ENCODE measurements at regions not wholly inside any gene's neighbourhood (a gene's known extent, or its start where the extent isn't known, plus 50 kb on each side); places are given as distances from the start of the nearest gene placed in this dataset.

DNA sequence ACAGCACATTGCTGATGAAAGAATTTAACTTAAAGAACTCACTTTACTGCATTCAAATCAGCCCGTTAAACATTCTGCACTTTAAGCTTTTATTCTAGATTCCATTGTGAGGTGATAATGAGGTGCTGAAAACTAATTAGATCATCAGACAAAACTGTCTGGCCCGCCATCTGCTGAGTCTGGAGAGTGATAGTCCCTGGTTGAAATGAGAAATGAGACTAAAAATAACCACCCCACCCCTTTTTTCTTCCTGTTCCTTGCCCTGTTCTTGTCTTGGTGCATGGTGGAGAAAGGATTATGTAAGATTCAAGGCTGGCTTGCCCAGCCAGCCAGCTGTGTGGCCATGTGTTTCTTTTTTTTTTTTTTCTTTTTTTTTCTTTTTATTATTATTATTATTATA, 277.0 kb upstream of the COBL start:
- no peak overlapping the region for H3K4me3 ChIP-seq (ENCODE audit: low read length)
- H3K79me1 ChIP-seq (ENCODE audit: low read length) = no peaks in the 10 kb centered on the region
- H3K9ac ChIP-seq (ENCODE audit: low read length) = no peak overlapping the region
- no peak overlapping the region for H3K27ac ChIP-seq (ENCODE audit: low read depth, low read length)
- no peak overlapping the region for H2BK15ac ChIP-seq (replicated peaks; ENCODE audit: low read depth)
- no peak overlapping the region for H2BK120ac ChIP-seq (ENCODE audit: low read depth, low read length)
- no peaks in the 10 kb centered on the region for H3K79me2 ChIP-seq (ENCODE audit: control insufficient read depth, insufficient read depth, low read length)
- WGBS (ENCODE audit: extremely low coverage, insufficient coverage, low lambda C conversion rate) = no CpG with 5 or more reads among the region's 2 CpGs
- H4K8ac ChIP-seq (ENCODE audit: low read depth, low read length) = no peak overlapping the region
- peaks cover 4% of the 10 kb centered on the region for H3K4me1 ChIP-seq (ENCODE audit: control insufficient read depth, low read depth, low read length)
- H3K18ac ChIP-seq (ENCODE audit: low read length) = no peak overlapping the region
- no peak overlapping the region for H3K4ac ChIP-seq (ENCODE audit: low read depth, low read length)
- H4K5ac ChIP-seq (ENCODE audit: low read length) = no peak overlapping the region
- H3K4me2 ChIP-seq (ENCODE audit: low read length) = no peak overlapping the region
- H3K23ac ChIP-seq (ENCODE audit: low read length) = no peak overlapping the region
- no peak overlapping the region for H2BK5ac ChIP-seq (ENCODE audit: low read length)
- no peaks in the 10 kb centered on the region for H3K36me3 ChIP-seq (ENCODE audit: control insufficient read depth, insufficient read depth, low read length)
- H3K56ac ChIP-seq (ENCODE audit: low read length) = no peak overlapping the region
- no peak overlapping the region for H2AK5ac ChIP-seq (ENCODE audit: low read length)
- DNase-seq = peak; percentile 86
- no peaks in the 10 kb centered on the region for H3K27me3 ChIP-seq (ENCODE audit: insufficient read depth, low read length, poor library complexity)

DNA sequence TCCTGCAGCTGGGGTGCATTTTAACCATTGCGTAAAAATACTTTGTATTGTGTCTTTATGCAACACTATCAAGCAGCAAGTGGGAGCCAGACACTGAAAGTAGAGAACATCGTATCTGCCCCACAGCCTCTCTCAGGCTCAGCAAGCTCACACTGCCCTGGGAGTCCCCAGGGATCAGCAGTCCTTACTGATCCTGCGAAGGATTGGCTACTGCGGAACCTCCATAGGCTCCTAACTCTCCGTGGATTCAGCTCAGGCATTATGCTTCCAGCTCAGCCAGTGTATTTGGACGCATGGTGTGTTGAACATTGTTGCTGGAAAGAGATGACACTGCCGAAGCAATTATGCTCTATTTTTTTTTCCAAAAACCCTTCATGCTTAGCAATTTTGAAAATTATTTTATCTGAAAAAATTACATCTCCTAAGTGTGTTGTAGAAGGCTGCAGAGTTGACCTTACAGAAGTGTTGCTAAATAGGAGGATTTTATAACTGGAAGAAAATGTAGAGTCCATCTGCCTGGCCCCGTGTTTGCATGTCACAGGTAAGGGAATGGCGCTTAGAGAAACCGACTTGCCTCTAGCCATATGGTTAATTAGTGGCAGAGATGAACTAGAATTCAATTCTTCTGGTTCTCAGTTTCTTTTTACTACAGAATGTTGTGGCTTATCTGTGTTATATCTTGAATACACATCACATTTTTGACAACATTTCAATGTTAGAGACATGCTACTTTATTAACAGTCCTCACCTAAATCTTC, 276.4 kb upstream of the COBL start:
- Histone ChIP-seq H3K18ac (ENCODE audit: low read length) (peak overlapping the region; percentile 87), H3K4me3 (ENCODE audit: low read length) (no peak overlapping the region), H3K79me2 (ENCODE audit: control insufficient read depth, insufficient read depth, low read length) (no peaks in the 10 kb centered on the region), H3K9ac (ENCODE audit: low read length) (no peak overlapping the region), H4K8ac (ENCODE audit: low read depth, low read length) (no peak overlapping the region), H3K4me1 (ENCODE audit: control insufficient read depth, low read depth, low read length) (peaks cover 4% of the 10 kb centered on the region), H3K4me2 (ENCODE audit: low read length) (no peak overlapping the region), H2BK5ac (ENCODE audit: low read length) (peak overlapping the region; percentile 21), H4K5ac (ENCODE audit: low read length) (no peak overlapping the region), H2BK120ac (ENCODE audit: low read depth, low read length) (no peak overlapping the region), H3K36me3 (ENCODE audit: control insufficient read depth, insufficient read depth, low read length) (no peaks in the 10 kb centered on the region), H3K4ac (ENCODE audit: low read depth, low read length) (no peak overlapping the region), H3K79me1 (ENCODE audit: low read length) (no peaks in the 10 kb centered on the region), H2AK5ac (ENCODE audit: low read length) (no peak overlapping the region), H2BK15ac (replicated peaks; ENCODE audit: low read depth) (no peak overlapping the region), H3K27ac (ENCODE audit: low read depth, low read length) (peak overlapping the region; percentile 6), H3K56ac (ENCODE audit: low read length) (no peak overlapping the region), H3K27me3 (ENCODE audit: insufficient read depth, low read length, poor library complexity) (no peaks in the 10 kb centered on the region), H3K23ac (ENCODE audit: low read length) (no peak overlapping the region)
- peak; percentile 68 for DNase-seq
- no CpG with 5 or more reads among the region's 10 CpGs for WGBS (ENCODE audit: extremely low coverage, insufficient coverage, low lambda C conversion rate)

DNA sequence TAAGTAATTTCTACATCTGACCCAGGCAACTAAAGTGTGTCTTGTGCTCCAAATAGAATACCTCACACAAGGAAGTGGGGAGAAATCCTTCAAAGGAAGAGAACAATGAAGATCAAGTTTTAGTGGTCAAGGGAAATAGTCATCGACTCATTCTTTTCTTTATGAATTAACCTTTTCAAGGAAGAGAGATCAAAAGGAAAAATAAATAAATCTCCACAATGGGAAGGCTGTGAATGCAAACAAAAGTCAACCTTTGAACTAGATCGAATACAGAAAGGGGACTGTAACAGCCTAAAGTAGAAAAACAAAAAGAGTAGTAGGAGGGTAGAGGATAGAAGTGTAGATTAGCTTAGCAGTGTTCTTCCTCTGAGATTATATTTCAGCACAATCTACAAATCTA, 274.6 kb upstream of the COBL start:
- Histone ChIP-seq H3K4ac (ENCODE audit: low read depth, low read length) (no peak overlapping the region), H2BK15ac (replicated peaks; ENCODE audit: low read depth) (no peak overlapping the region), H3K27me3 (ENCODE audit: insufficient read depth, low read length, poor library complexity) (no peaks in the 10 kb centered on the region), H3K27ac (ENCODE audit: low read depth, low read length) (no peak overlapping the region), H3K4me3 (ENCODE audit: low read length) (no peak overlapping the region), H3K56ac (ENCODE audit: low read length) (no peak overlapping the region), H3K4me1 (ENCODE audit: control insufficient read depth, low read depth, low read length) (peaks cover 4% of the 10 kb centered on the region), H3K79me1 (ENCODE audit: low read length) (no peaks in the 10 kb centered on the region), H4K8ac (ENCODE audit: low read depth, low read length) (no peak overlapping the region), H3K79me2 (ENCODE audit: control insufficient read depth, insufficient read depth, low read length) (no peaks in the 10 kb centered on the region), H2BK5ac (ENCODE audit: low read length) (no peak overlapping the region), H4K5ac (ENCODE audit: low read length) (no peak overlapping the region), H2BK120ac (ENCODE audit: low read depth, low read length) (no peak overlapping the region), H3K18ac (ENCODE audit: low read length) (no peak overlapping the region), H3K9ac (ENCODE audit: low read length) (no peak overlapping the region), H2AK5ac (ENCODE audit: low read length) (no peak overlapping the region), H3K23ac (ENCODE audit: low read length) (no peak overlapping the region), H3K4me2 (ENCODE audit: low read length) (no peak overlapping the region), H3K36me3 (ENCODE audit: control insufficient read depth, insufficient read depth, low read length) (no peaks in the 10 kb centered on the region)
- WGBS (ENCODE audit: extremely low coverage, insufficient coverage, low lambda C conversion rate) = no CpG with 5 or more reads among the region's 2 CpGs
- no peak for DNase-seq

DNA sequence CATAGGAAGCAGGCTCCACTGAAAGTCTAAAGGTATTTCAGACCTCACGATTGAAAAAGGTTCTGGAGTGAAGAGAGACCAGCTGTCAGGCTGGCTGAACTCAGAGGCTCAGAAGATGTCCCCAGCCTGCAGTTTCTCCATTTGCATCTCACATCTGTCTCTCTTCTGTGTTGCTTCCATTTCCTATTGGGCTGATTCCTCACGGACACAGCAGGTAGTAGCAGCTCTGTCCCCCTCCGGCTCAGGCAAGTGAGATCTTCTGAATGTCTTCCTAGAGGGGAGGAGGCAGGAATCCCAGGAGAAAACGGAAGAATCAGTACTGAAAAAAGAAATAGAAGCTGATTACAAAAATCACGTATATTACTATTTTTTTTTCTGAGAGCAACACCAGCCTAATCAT, 274.1 kb upstream of the COBL start:
- Histone ChIP-seq H3K4me2 (ENCODE audit: low read length) (no peak overlapping the region), H3K9ac (ENCODE audit: low read length) (no peak overlapping the region), H3K4ac (ENCODE audit: low read depth, low read length) (no peak overlapping the region), H3K27me3 (ENCODE audit: insufficient read depth, low read length, poor library complexity) (no peaks in the 10 kb centered on the region), H4K5ac (ENCODE audit: low read length) (no peak overlapping the region), H3K36me3 (ENCODE audit: control insufficient read depth, insufficient read depth, low read length) (no peaks in the 10 kb centered on the region), H3K56ac (ENCODE audit: low read length) (no peak overlapping the region), H4K8ac (ENCODE audit: low read depth, low read length) (no peak overlapping the region), H3K79me2 (ENCODE audit: control insufficient read depth, insufficient read depth, low read length) (no peaks in the 10 kb centered on the region), H2BK15ac (replicated peaks; ENCODE audit: low read depth) (no peak overlapping the region), H3K79me1 (ENCODE audit: low read length) (no peaks in the 10 kb centered on the region), H2AK5ac (ENCODE audit: low read length) (no peak overlapping the region), H3K23ac (ENCODE audit: low read length) (no peak overlapping the region), H2BK120ac (ENCODE audit: low read depth, low read length) (no peak overlapping the region), H3K4me3 (ENCODE audit: low read length) (no peak overlapping the region), H3K27ac (ENCODE audit: low read depth, low read length) (no peak overlapping the region), H2BK5ac (ENCODE audit: low read length) (no peak overlapping the region), H3K18ac (ENCODE audit: low read length) (no peak overlapping the region), H3K4me1 (ENCODE audit: control insufficient read depth, low read depth, low read length) (peaks cover 4% of the 10 kb centered on the region)
- WGBS (ENCODE audit: extremely low coverage, insufficient coverage, low lambda C conversion rate) = no CpG with 5 or more reads among the region's 5 CpGs
- peak; percentile 94 for DNase-seq

DNA sequence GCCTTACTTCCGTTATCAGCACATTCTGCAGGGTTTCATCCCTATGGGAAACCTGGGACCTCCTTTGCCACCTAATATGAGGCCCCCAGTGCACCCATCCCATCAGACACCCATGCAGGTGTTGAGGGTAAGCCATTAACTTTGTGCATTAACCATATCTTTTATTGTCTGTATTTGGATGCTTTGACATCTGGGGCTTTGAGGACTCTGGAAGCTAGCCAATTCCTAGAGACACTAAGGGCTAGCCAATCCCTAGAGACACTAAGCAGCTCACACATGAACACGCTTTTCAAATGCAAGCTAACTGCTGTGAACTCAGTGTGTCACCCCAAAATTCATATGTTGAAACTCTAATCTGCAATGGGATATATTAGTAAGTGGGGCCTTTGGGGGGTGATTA, 272.5 kb upstream of the COBL start:
- no peaks in the 10 kb centered on the region for H3K79me2 ChIP-seq (ENCODE audit: control insufficient read depth, insufficient read depth, low read length)
- no peak overlapping the region for H3K23ac ChIP-seq (ENCODE audit: low read length)
- H2AK5ac ChIP-seq (ENCODE audit: low read length) = no peak overlapping the region
- H3K79me1 ChIP-seq (ENCODE audit: low read length) = no peaks in the 10 kb centered on the region
- H3K36me3 ChIP-seq (ENCODE audit: control insufficient read depth, insufficient read depth, low read length) = no peaks in the 10 kb centered on the region
- H3K27me3 ChIP-seq (ENCODE audit: insufficient read depth, low read length, poor library complexity) = no peaks in the 10 kb centered on the region
- peaks cover 4% of the 10 kb centered on the region for H3K4me1 ChIP-seq (ENCODE audit: control insufficient read depth, low read depth, low read length)
- no peak overlapping the region for H2BK15ac ChIP-seq (replicated peaks; ENCODE audit: low read depth)
- no peak overlapping the region for H3K4ac ChIP-seq (ENCODE audit: low read depth, low read length)
- H3K27ac ChIP-seq (ENCODE audit: low read depth, low read length) = no peak overlapping the region
- DNase-seq = no peak
- H3K4me3 ChIP-seq (ENCODE audit: low read length) = no peak overlapping the region
- H2BK5ac ChIP-seq (ENCODE audit: low read length) = no peak overlapping the region
- no peak overlapping the region for H3K18ac ChIP-seq (ENCODE audit: low read length)
- no peak overlapping the region for H3K9ac ChIP-seq (ENCODE audit: low read length)
- H3K56ac ChIP-seq (ENCODE audit: low read length) = no peak overlapping the region
- no CpG with 5 or more reads among the region's 2 CpGs for WGBS (ENCODE audit: extremely low coverage, insufficient coverage, low lambda C conversion rate)
- no peak overlapping the region for H4K5ac ChIP-seq (ENCODE audit: low read length)
- H3K4me2 ChIP-seq (ENCODE audit: low read length) = no peak overlapping the region
- no peak overlapping the region for H2BK120ac ChIP-seq (ENCODE audit: low read depth, low read length)
- no peak overlapping the region for H4K8ac ChIP-seq (ENCODE audit: low read depth, low read length)

DNA sequence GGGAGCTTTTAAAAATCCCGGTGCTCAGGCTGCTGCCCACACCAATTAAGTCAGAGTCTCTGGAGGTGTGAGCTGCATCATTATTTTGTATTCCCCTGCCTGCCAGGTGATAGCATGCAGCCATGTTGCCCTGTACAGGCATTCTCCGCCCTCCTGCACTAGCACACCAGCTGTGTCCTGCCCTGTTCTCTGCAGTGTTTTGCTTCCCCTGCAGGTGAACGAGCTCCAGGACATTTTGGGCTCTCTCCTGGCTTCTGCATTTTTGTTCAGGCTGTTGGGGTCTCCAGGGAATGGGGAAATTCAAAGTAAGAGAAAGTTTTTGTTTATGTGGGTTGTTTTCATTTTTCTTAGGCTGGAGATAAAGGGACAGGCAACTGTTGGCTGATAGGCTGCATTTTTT, 271.0 kb upstream of the COBL start:
- no peak overlapping the region for H3K56ac ChIP-seq (ENCODE audit: low read length)
- no peak overlapping the region for H3K27ac ChIP-seq (ENCODE audit: low read depth, low read length)
- no peaks in the 10 kb centered on the region for H3K27me3 ChIP-seq (ENCODE audit: insufficient read depth, low read length, poor library complexity)
- no peak overlapping the region for H2BK120ac ChIP-seq (ENCODE audit: low read depth, low read length)
- no peak overlapping the region for H2AK5ac ChIP-seq (ENCODE audit: low read length)
- H4K5ac ChIP-seq (ENCODE audit: low read length) = no peak overlapping the region
- no CpG with 5 or more reads among the region's 3 CpGs for WGBS (ENCODE audit: extremely low coverage, insufficient coverage, low lambda C conversion rate)
- no peak overlapping the region for H4K8ac ChIP-seq (ENCODE audit: low read depth, low read length)
- no peak overlapping the region for H3K23ac ChIP-seq (ENCODE audit: low read length)
- H3K4me3 ChIP-seq (ENCODE audit: low read length) = no peak overlapping the region
- no peak overlapping the region for H3K9ac ChIP-seq (ENCODE audit: low read length)
- no peaks in the 10 kb centered on the region for H3K79me1 ChIP-seq (ENCODE audit: low read length)
- no peak overlapping the region for H3K18ac ChIP-seq (ENCODE audit: low read length)
- DNase-seq = no peak
- no peak overlapping the region for H3K4me2 ChIP-seq (ENCODE audit: low read length)
- no peak overlapping the region for H2BK5ac ChIP-seq (ENCODE audit: low read length)
- peaks cover under 1% of the 10 kb centered on the region for H3K4me1 ChIP-seq (ENCODE audit: control insufficient read depth, low read depth, low read length)
- H3K36me3 ChIP-seq (ENCODE audit: control insufficient read depth, insufficient read depth, low read length) = no peaks in the 10 kb centered on the region
- no peaks in the 10 kb centered on the region for H3K79me2 ChIP-seq (ENCODE audit: control insufficient read depth, insufficient read depth, low read length)
- H3K4ac ChIP-seq (ENCODE audit: low read depth, low read length) = no peak overlapping the region
- no peak overlapping the region for H2BK15ac ChIP-seq (replicated peaks; ENCODE audit: low read depth)
